CD8-positive, alpha-beta memory T cell (primary cell): ENCODE measurements at regions not wholly inside any gene's neighbourhood (a gene's known extent, or its start where the extent isn't known, plus 50 kb on each side); places are given as distances from the start of the nearest gene placed in this dataset.

ENCODE experiments used
- CTCF ChIA-PET: fragments of 350-600 bp; sonication (Branson Sonifier 250); formaldehyde crosslinking; loops from one replicate; lab custom pipeline; 2021; ENCODE audit warnings: antibody characterized with exemption; lab: Charles Lee
- POLR2A ChIA-PET: fragments of 350-600 bp; sonication (Branson Sonifier 250); formaldehyde crosslinking; loops from one replicate; lab custom pipeline; 2021; ENCODE audit warnings: antibody characterized with exemption; lab: Charles Lee
- DNase-seq, 5 donors: peaks; one replicate each; pipeline versions ENCODE4 v3.0.0 to v3.0.0-alpha.2; 2020 to 2022; ENCODE audit warnings: mixed read lengths in 1 of 5
- H3K27ac ChIP-seq: one replicate; pipeline ENCODE4 v1.7.0; 2013; ENCODE audit warnings: low read depth, mild to moderate bottlenecking, low read length, moderate library complexity
- H3K27me3 ChIP-seq: 2 replicates; pipeline ENCODE4 v1.7.0; 2013; ENCODE audit warnings: low read length, mild to moderate bottlenecking; ENCODE audit not compliant: insufficient read depth, poor library complexity, severe bottlenecking
- H3K36me3 ChIP-seq: 2 replicates; pipeline ENCODE4 v1.7.0; 2013; ENCODE audit warnings: mild to moderate bottlenecking, low read length, moderate library complexity; ENCODE audit not compliant: insufficient read depth
- H3K4me1 ChIP-seq: 2 replicates; pipeline ENCODE4 v1.7.0; 2013; ENCODE audit warnings: mild to moderate bottlenecking, low read length, moderate library complexity; ENCODE audit not compliant: insufficient read depth
- H3K4me3 ChIP-seq: 2 replicates; pipeline ENCODE4 v1.7.0; 2013; ENCODE audit warnings: mild to moderate bottlenecking, low read length
- H3K9me3 ChIP-seq: 2 replicates; pipeline ENCODE4 v1.7.0; 2013; ENCODE audit warnings: mild to moderate bottlenecking, low read length
- H3K27ac Mint-ChIP-seq, 8 donors: one replicate each; pipeline ENCODE4 v1.8.0; 2020 to 2021; ENCODE audit warnings: mixed read lengths in 8 of 8, mild to moderate bottlenecking in 6 of 8, inconsistent platforms in 3 of 8, moderate library complexity in 3 of 8
- H3K27me3 Mint-ChIP-seq, 2 donors: one replicate each; pipeline ENCODE4 v1.8.0; 2020 to 2021; ENCODE audit warnings: mixed read lengths in 2 of 2, mild to moderate bottlenecking in 1 of 2, moderate library complexity in 1 of 2
- H3K36me3 Mint-ChIP-seq, 3 donors: one replicate each; pipeline ENCODE4 v1.8.0; 2020 to 2021; ENCODE audit warnings: mixed read lengths in 3 of 3, inconsistent platforms in 1 of 3, mild to moderate bottlenecking in 1 of 3
- H3K4me1 Mint-ChIP-seq, 3 donors: one replicate each; pipeline ENCODE4 v1.8.0; 2020 to 2021; ENCODE audit warnings: mixed read lengths in 3 of 3, inconsistent platforms in 1 of 3, mild to moderate bottlenecking in 1 of 3
- H3K4me3 Mint-ChIP-seq, 7 donors: one replicate each; pipeline ENCODE4 v1.8.0; 2020 to 2021; ENCODE audit warnings: mixed read lengths in 7 of 7, mild to moderate bottlenecking in 6 of 7, moderate library complexity in 4 of 7, inconsistent platforms in 2 of 7
- H3K9me3 Mint-ChIP-seq, 5 donors: one replicate each; pipeline ENCODE4 v1.8.0; 2020 to 2022; ENCODE audit warnings: mixed read lengths in 5 of 5, mild to moderate bottlenecking in 3 of 5, moderate library complexity in 2 of 5, inconsistent platforms in 1 of 5

- Histone ChIP-seq H3K4me3 (no peak overlapping the region), H3K9me3 (no peaks in the 10 kb centered on the region), H3K27me3 (no peaks in the 10 kb centered on the region), H3K4me1 (no peaks in the 10 kb centered on the region), H3K36me3 (no peaks in the 10 kb centered on the region), H3K27ac (no peak overlapping the region)
- H3K4me1 Mint-ChIP-seq: no peaks in the 10 kb centered on the region
- POLR2A ChIA-PET: no interaction called here
- CTCF ChIA-PET: no interaction called here
- H3K9me3 Mint-ChIP-seq: peaks cover 0 to 4% (median 0%) of the 10 kb centered on the region in 5 donors
- no peak overlapping the region for H3K27ac Mint-ChIP-seq
- H3K27me3 Mint-ChIP-seq: no peaks in the 10 kb centered on the region
- DNase-seq: no peak
- H3K4me3 Mint-ChIP-seq: no peak overlapping the region
- H3K36me3 Mint-ChIP-seq: no peaks in the 10 kb centered on the region
Measured at GRCh38 chr3:190764231-190765134, 98.0 kb downstream of the GMNC start.

GRCh38 chr3:190762801-190763200 lies 99.7 kb downstream of the GMNC start:
- H3K27me3 Mint-ChIP-seq: no peaks in the 10 kb centered on the region
- Histone ChIP-seq H3K4me3 (no peak overlapping the region), H3K36me3 (no peaks in the 10 kb centered on the region), H3K9me3 (no peaks in the 10 kb centered on the region), H3K27ac (no peak overlapping the region), H3K4me1 (no peaks in the 10 kb centered on the region), H3K27me3 (no peaks in the 10 kb centered on the region)
- POLR2A ChIA-PET: no interaction called here
- no peak overlapping the region for H3K4me3 Mint-ChIP-seq
- H3K4me1 Mint-ChIP-seq: no peaks in the 10 kb centered on the region
- H3K9me3 Mint-ChIP-seq: peaks cover 0 to 6% (median 0%) of the 10 kb centered on the region in 5 donors
- H3K27ac Mint-ChIP-seq: no peak overlapping the region
- no peak for DNase-seq
- CTCF ChIA-PET: no interaction called here
- no peaks in the 10 kb centered on the region for H3K36me3 Mint-ChIP-seq

GRCh38 chr3:190747571-190747970 lies 114.9 kb downstream of the GMNC start:
- H3K27me3 ChIP-seq: no peaks in the 10 kb centered on the region
- no peaks in the 10 kb centered on the region for H3K9me3 ChIP-seq
- H3K36me3 Mint-ChIP-seq: no peaks in the 10 kb centered on the region
- H3K36me3 ChIP-seq: no peaks in the 10 kb centered on the region
- no peak overlapping the region for H3K27ac Mint-ChIP-seq
- H3K4me3 Mint-ChIP-seq: no peak overlapping the region
- no peak overlapping the region for H3K4me3 ChIP-seq
- H3K9me3 Mint-ChIP-seq: no peaks in the 10 kb centered on the region
- POLR2A ChIA-PET: no interaction called here
- no peak for DNase-seq
- CTCF ChIA-PET: no interaction called here
- H3K27ac ChIP-seq: no peak overlapping the region
- H3K4me1 ChIP-seq: no peaks in the 10 kb centered on the region
- H3K4me1 Mint-ChIP-seq: no peaks in the 10 kb centered on the region
- peaks cover 0 to 2% of the 10 kb centered on the region in 2 donors for H3K27me3 Mint-ChIP-seq

GRCh38 chr3:190746986-190747385 lies 115.5 kb downstream of the GMNC start:
- Mint-ChIP-seq H3K4me1 (no peaks in the 10 kb centered on the region), H3K27me3 (peaks cover 0 to 2% of the 10 kb centered on the region in 2 donors), H3K4me3 (no peak overlapping the region), H3K27ac (no peak overlapping the region), H3K9me3 (no peaks in the 10 kb centered on the region), H3K36me3 (no peaks in the 10 kb centered on the region)
- DNase-seq: no peak
- Histone ChIP-seq H3K27ac (no peak overlapping the region), H3K9me3 (no peaks in the 10 kb centered on the region), H3K27me3 (no peaks in the 10 kb centered on the region), H3K36me3 (no peaks in the 10 kb centered on the region), H3K4me3 (no peak overlapping the region), H3K4me1 (no peaks in the 10 kb centered on the region)
- ChIA-PET CTCF (no interaction called here), POLR2A (no interaction called here)

GRCh38 chr3:190746531-190746930 lies 116.0 kb downstream of the GMNC start:
- Histone ChIP-seq H3K9me3 (no peaks in the 10 kb centered on the region), H3K36me3 (no peaks in the 10 kb centered on the region), H3K27me3 (no peaks in the 10 kb centered on the region), H3K4me3 (no peak overlapping the region), H3K4me1 (no peaks in the 10 kb centered on the region), H3K27ac (no peak overlapping the region)
- ChIA-PET CTCF (no interaction called here), POLR2A (no interaction called here)
- Mint-ChIP-seq H3K27me3 (peaks cover 0 to 4% of the 10 kb centered on the region in 2 donors), H3K9me3 (no peaks in the 10 kb centered on the region), H3K4me1 (no peaks in the 10 kb centered on the region), H3K4me3 (no peak overlapping the region), H3K36me3 (no peaks in the 10 kb centered on the region), H3K27ac (no peak overlapping the region)
- no peak for DNase-seq

GRCh38 chr3:190741788-190742187 lies 120.7 kb downstream of the GMNC start:
- peaks cover 0 to 1% of the 10 kb centered on the region in 2 donors for H3K27me3 Mint-ChIP-seq
- POLR2A ChIA-PET: no interaction called here
- no peak for DNase-seq
- H3K9me3 Mint-ChIP-seq: no peaks in the 10 kb centered on the region
- peak overlapping the region in 1 of 8 donors; percentile 23 for H3K27ac Mint-ChIP-seq
- H3K36me3 Mint-ChIP-seq: no peaks in the 10 kb centered on the region
- no peak overlapping the region for H3K27ac ChIP-seq
- H3K9me3 ChIP-seq: no peaks in the 10 kb centered on the region
- CTCF ChIA-PET: no interaction called here
- H3K36me3 ChIP-seq: no peaks in the 10 kb centered on the region
- no peaks in the 10 kb centered on the region for H3K4me1 Mint-ChIP-seq
- H3K4me1 ChIP-seq: no peaks in the 10 kb centered on the region
- H3K4me3 Mint-ChIP-seq: no peak overlapping the region
- H3K27me3 ChIP-seq: no peaks in the 10 kb centered on the region
- no peak overlapping the region for H3K4me3 ChIP-seq

GRCh38 chr3:190739641-190740185 lies 122.8 kb downstream of the GMNC start:
- Mint-ChIP-seq H3K9me3 (no peaks in the 10 kb centered on the region), H3K27me3 (peaks cover 0 to 1% of the 10 kb centered on the region in 2 donors), H3K27ac (no peak overlapping the region), H3K4me3 (no peak overlapping the region), H3K36me3 (no peaks in the 10 kb centered on the region), H3K4me1 (no peaks in the 10 kb centered on the region)
- CTCF ChIA-PET: no interaction called here
- H3K27me3 ChIP-seq: no peaks in the 10 kb centered on the region
- POLR2A ChIA-PET: no interaction called here
- H3K4me1 ChIP-seq: no peaks in the 10 kb centered on the region
- no peak for DNase-seq
- no peak overlapping the region for H3K4me3 ChIP-seq
- no peaks in the 10 kb centered on the region for H3K36me3 ChIP-seq
- no peak overlapping the region for H3K27ac ChIP-seq
- H3K9me3 ChIP-seq: no peaks in the 10 kb centered on the region

- ChIA-PET POLR2A (no interaction called here), CTCF (no interaction called here)
- Histone ChIP-seq H3K9me3 (no peaks in the 10 kb centered on the region), H3K36me3 (no peaks in the 10 kb centered on the region), H3K4me3 (no peak overlapping the region), H3K27me3 (no peaks in the 10 kb centered on the region), H3K4me1 (no peaks in the 10 kb centered on the region), H3K27ac (no peak overlapping the region)
- no peak overlapping the region for H3K4me3 Mint-ChIP-seq
- peaks cover 0 to 1% of the 10 kb centered on the region in 2 donors for H3K27me3 Mint-ChIP-seq
- no peaks in the 10 kb centered on the region for H3K4me1 Mint-ChIP-seq
- no peak overlapping the region for H3K27ac Mint-ChIP-seq
- no peaks in the 10 kb centered on the region for H3K9me3 Mint-ChIP-seq
- H3K36me3 Mint-ChIP-seq: no peaks in the 10 kb centered on the region
- DNase-seq: no peak
Measured at GRCh38 chr3:190738636-190739155, 123.8 kb downstream of the GMNC start.
